ENCODE measurements at regions not wholly inside any gene's neighbourhood (a gene's known extent, or its start where the extent isn't known, plus 50 kb on each side); places are given as distances from the start of the nearest gene placed in this dataset.

DNA sequence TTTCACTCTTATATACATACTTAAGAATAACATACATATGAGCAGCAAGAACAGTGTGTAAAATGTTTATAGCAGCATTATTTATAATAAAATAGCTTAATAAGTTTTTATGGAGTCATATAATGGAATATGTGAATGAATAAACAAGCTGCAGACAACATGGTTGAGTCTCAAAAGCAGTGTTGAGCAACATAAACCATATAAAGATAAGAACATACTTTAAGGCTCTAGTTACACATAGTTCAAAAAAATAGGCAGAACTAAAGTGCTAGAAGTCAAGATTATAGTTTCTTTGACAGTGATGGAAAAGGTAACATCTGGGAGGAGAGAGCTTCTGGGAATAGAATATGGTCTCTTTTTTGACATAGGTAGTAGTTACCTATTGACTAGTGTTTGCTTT lies 53.7 kb upstream of the ADAMTS19 start:
- no peak for DNase-seq
